ENCODE measurements at regions not wholly inside any gene's neighbourhood (a gene's known extent, or its start where the extent isn't known, plus 50 kb on each side); places are given as distances from the start of the nearest gene placed in this dataset.
"Not testable (repeated sequence)": the region's sequence is repeated elsewhere in the genome, so short reads cannot be mapped to it uniquely, and the experiment has no call there.

DNA sequence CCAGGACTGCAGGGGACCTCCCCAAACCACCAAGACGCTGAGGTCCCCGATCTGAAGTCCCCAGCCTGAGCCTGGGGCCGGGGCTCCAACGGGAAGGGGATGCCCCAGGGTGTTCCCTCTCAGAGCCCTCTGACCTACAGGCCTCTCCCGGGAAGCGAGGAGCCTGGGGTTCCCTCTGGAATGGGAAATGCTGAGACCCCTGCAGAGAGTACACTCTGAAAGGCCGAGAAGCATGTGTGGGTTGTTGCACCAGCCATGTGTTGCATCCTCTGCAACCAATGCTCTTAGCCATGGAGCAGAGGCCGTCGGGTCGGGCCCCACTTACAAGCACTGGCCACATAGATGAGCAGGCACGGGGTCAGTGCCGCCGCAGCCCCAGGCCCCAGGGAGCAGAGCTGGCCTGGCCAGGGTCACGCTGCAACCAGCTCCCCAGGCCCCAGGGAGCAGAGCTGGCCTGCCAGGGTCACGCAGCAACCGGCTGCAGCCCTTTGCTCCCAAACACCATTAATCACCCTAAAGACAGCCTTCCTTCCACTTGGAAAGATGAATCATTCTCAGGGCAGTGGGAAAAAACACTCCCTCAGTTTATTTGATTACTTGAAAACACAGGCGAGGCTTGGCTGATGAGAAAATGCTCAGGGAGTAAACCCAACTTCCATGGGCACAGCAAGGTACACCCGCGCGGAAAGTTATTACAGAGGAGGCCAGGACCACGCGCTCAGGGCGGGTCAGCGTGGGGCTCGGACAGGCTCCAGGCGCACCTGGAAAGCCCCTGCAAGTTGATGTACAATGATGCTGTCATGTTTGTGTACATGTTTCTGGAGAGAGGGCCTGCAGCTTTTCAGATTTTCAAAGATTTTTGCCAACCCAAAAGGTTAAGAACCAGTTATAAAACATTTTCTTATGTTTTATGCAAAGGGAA lies 78.0 kb upstream of the AFDN start:
- no peak overlapping the region for H3K4me3 ChIP-seq (ENCODE audit: low read depth, low read length)

DNA sequence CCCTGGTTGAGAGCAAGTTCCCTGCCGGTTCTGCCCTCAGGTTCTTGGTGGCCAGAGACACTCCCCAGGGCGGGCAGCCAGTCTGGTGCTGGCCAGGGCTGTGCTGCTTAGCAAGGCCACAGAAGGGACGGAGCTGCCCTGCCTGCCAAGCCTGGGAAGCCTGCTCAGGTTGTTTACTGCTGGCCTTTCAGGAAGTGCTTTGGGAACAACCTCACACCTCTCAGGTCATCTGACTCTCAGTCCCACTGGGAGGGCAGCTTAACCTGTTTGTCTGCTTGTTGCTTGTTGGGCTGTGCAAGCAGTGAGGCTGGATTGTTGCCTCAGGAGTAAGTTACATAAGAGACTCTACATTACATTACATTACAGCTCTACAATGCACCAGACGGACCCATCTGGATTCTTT lies 75.8 kb upstream of the AFDN start:
- no peak overlapping the region for H3K4me3 ChIP-seq (ENCODE audit: low read depth, low read length)

DNA sequence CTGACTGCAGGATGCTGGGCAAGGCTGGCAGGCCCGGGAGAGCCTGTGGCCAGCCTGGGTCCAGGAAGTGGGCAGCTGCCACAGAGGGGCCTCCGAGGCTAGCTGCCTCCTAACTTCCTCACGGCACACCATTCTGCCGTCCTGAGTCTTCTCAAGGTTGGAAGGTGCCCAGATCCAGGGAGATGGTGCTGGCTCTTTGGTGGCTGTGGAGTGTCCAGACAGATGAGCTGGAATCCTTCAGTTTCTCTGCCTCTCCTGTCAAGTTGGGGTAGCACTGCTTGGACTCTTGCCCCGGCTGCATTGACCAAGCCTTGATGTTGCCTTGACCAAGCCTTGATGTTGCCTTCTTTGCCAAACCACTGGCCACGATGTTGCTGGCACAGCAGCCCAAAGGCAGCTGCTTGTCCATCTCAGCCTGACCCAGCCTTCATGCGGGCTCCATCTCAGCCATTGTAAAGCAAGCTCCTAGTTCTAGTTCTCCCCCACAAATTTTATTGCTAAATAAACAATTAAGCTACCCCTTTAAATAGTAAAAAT lies 75.1 kb upstream of the AFDN start:
- no peak overlapping the region for H3K4me3 ChIP-seq (ENCODE audit: low read depth, low read length)

DNA sequence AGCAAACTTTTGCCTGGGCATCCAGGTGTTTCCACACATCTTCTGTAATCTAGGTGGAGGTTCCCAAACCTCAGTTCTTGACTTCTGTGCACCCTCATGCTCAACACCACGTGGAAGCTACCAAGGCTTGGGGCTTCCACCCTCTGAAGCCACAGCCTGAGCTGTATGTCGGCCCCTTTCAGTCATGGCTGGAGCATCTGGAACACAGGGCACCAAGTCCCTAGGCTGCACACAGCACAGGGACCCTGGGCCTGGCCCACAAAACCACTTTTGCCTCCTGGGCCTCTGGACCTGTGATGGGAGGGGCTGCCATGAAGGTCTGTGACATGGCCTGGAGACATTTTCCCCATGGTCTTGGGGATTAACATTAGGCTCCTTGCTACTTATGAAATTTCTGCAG lies 73.4 kb upstream of the AFDN start:
- H3K4me3 ChIP-seq (ENCODE audit: low read depth, low read length), result not testable (repeated sequence)

DNA sequence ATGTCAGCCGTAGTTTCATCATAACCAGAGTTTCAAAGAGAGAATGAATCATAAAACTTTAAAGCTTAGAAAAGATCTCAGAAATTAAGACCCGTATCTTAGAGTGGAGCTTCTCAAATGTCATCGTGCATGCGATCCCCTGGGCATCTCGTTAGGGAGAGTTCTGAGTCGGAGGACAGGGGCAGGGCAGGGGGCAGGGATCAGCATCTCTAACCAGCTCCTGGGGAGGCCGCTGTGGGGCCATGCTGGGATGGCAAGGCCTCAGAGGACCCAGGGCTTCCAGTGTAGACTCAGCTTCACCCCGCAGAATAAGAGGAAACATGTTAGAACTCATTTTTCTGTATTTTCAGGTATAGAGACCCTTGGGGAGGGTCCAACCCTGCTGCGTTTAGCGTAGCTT lies 72.0 kb upstream of the AFDN start:
- no peak overlapping the region for H3K4me3 ChIP-seq (ENCODE audit: low read depth, low read length)

DNA sequence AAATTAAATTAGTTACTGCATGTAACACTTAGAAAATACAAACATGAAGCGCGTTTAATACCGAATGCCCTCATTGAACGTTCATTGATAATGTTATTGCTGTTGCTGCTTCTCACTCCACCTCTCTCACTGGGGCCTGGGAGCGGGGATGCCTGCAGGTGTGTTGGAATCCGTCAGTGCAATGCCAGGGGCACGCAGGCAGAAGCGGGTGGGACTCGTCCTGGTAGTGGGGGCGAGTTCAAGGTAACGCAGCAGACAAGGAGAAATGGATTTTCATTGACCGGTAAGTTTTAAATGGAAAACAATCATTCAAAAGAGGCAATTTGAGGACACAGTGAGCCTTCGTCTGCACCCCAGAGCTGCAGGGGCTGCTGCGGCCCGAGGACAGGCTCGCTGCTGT lies 71.2 kb upstream of the AFDN start:
- no peak overlapping the region for H3K4me3 ChIP-seq (ENCODE audit: low read depth, low read length)

DNA sequence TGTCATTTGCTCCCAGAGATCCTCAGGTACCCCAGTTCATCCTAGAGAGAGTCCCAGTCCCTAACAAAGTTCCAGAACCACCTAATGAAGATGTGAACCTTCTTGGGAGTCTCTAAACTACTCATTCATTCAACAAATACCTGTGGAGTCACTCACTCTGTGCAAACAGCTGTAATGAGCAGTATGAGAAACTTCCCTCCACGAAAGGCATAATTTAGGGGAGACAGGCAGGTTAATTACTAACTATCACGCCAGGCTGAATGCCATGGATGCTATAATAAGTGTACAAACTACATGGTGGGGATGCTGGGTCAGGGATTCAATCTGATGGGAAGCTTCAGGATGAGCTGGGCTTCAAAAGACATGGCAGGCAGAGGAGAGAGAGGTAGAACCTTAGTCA lies 70.1 kb upstream of the AFDN start:
- H3K4me3 ChIP-seq (ENCODE audit: low read depth, low read length), result no peak overlapping the region

DNA sequence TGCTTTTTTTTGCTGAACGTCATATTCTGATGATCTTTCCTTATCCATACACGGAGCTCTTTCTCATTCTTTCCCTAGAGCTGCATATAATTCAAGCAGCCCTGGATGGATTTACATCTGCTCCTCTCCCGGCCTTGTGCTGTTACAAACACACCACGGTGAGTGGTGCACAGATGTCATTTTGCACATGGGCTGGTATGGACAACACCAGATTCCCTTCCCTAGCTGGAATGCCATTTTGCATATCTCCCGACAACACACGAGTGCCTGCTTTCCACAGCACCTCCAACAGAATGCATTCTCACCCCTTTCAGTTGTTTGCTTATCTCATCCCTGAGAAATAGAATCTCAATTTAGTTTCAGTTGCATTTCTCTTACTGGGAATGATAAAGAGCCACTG lies 69.5 kb upstream of the AFDN start:
- H3K4me3 ChIP-seq (ENCODE audit: low read depth, low read length), result no peak overlapping the region

DNA sequence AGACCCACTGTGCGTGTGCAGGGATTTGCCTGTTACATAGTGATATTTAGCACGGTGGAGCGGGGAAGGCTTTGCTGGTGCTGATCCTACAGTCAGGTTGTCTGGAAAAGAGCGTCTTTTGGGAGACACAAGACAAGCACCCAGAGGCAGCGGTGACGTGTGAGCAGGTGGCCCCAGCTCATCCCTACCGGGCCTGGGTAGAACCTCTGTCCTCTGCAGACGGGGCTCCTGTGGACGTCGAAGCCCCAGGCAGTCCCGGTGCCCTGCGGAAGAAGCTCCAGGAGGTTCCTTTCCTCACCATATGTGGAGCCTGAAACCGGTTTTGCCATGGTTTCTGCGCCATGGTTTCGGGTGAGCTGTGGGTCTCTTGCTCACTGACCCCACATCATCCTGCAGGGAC lies 68.9 kb upstream of the AFDN start:
- no peak overlapping the region for H3K4me3 ChIP-seq (ENCODE audit: low read depth, low read length)

DNA sequence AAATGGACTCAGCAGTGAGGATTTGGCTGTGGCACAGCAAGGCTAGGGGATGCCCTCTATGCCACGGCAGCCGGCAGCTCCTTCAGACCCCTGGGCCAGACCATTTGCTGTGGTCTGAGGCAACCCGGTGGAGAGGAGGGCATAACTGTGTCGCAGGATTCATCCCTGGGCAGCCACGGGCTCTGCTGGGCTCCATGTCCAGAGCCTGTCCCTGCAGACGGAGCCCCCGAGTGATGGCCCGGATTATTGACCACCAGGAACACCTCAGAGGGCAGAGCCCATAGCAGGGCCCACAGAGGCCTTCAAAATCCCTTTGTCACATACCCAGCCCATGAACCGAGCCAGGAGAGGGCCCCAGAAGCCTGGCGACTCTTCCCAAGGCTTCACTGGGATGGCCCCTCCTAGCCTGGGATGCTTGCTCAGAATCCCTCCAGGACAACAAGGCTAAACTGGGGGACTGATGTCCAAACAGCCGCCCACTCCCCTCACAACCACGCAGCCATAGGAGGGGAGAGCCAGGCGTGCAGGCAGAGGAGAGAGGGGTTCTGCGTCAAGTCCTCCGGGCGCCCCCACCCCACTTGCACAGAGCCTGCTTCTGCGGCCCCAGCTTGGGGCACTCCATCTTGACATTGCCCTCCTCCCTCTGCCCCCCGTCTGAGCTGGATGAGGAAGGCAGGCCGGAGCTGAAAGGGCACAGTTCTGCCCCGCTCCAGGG lies 68.2 kb upstream of the AFDN start:
- no peak overlapping the region for H3K4me3 ChIP-seq (ENCODE audit: low read depth, low read length)

DNA sequence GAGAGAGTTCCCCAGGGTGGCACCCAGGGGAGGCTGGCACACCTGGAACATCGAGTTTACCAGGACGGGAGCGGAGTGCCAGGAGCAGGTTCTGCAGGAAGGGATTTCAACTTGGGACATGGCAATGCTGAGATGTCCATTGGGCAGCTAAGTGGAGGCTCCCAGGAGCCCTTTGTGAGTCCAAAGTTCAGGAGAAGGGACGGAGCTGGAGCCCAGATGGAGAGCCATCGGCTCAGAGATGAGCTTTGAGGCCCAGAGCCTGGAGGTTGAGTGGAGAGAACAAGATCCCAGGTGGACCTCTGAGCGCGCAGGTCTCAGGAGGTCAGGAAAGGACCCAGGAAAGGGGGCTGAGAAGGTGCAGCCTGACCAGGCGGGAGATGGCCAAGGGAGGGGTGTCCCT lies 67.5 kb upstream of the AFDN start:
- H3K4me3 ChIP-seq (ENCODE audit: low read depth, low read length), result no peak overlapping the region

DNA sequence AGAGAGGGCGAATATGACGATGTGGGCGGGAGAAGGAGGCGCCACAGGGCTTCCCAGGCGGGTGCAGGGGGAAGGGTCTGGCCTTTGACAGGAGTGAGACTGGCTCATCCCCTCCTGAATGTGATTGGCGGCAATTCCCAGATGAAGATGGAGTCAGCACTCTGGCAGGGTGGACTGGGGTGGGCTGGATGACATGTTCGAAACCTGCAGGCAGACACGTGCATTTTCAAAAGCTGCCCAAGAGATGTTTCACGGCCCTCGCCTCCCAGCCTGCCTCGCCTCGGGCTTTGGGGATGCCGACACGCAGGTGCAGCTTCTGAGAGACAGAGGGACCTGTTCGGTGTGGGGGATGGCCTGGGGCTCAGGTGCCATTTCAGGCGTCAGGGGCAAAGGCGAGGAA lies 66.8 kb upstream of the AFDN start:
- no peak overlapping the region for H3K4me3 ChIP-seq (ENCODE audit: low read depth, low read length)

DNA sequence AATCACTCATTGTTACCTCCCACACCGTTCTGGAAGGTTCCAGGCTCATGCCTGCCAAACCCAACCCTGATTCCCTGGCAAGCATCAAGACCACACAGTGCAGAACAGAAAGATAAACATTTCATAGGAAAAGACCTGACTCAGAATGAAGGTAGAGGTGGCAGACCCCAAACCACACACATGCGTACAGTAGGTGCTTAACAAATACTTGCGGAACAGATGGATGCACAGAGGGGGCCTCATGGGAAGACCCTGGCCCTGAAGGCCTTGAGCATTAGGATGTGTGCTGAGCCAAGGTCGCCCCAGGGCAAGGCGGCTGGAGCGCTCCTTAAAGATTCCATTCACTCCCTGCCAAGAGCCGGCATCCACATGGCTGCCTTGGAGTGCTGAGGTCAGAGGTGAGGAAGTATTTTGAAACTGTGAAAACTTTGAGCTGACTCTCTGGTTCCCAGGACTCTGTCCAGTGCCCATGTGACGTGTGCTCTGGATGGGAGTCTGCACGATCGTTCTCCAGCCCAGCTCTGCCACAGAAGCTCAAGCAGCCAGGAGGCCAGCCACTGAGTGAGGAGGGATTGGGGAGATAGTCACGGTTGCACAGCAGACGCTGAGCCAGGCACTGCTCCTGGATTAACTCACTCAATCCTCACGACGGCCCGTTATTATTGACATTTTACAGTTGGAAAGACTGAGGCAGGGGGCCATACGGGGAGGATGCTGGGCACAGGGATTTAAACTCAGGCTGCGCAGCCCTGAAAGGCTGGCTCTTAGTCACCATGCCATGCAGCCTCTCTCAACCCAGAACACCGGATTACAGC lies 65.5 kb upstream of the AFDN start:
- no peak overlapping the region for H3K4me3 ChIP-seq (ENCODE audit: low read depth, low read length)

DNA sequence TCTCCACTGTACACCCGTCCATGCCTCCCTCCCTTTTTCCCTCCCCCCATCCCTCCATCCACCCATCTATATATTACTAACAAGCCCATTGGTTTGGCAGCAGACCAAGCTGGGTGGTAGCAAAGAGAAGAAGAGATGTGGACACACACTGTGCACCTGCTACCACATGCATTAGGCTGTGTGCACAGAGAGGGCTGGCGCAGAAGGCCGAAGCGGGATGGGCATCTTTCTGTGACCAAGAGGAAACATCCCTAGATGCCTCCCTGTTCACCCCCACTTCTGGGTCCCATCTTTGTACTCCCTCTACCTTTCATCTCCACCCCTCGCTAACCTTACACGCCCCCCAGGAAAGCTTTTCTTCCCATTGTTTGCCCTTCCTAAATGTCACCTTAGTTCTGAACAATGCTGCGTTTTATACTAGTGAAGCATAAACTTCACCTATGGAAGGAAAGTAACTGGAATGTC lies 64.9 kb upstream of the AFDN start:
- no peak overlapping the region for H3K4me3 ChIP-seq (ENCODE audit: low read depth, low read length)

DNA sequence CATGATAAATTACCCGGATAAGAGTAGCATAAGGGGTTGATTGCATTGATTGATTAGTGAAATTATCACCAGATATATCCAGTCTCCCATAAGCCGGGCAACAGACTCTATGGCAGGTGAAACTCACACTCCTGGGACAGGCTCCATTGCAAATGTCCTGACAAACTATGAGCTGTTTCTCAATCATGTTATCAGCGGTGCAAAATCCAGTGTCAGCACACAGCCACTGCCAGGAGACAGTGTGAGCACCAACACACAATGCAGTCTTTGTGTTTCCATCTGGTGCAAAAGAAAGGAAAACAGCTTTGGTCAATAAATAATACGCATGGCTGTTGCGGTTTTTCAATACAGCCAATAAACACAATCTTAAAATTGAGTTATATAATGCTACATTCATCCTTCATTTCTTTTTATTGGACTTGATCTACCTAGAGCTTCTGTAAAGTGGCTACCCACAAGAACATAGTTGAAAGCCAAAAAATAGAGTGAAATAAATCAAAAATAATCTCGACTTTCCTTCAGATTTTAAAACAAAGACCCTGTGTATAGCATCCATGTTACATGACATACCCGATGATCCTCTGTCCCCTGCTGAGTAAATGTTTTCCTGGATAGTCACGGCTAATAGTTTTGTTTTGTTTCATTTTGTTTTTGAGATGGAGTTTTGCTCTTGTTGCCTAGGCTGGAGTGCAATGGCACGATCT lies 64.3 kb upstream of the AFDN start:
- no peak overlapping the region for H3K4me3 ChIP-seq (ENCODE audit: low read depth, low read length)

DNA sequence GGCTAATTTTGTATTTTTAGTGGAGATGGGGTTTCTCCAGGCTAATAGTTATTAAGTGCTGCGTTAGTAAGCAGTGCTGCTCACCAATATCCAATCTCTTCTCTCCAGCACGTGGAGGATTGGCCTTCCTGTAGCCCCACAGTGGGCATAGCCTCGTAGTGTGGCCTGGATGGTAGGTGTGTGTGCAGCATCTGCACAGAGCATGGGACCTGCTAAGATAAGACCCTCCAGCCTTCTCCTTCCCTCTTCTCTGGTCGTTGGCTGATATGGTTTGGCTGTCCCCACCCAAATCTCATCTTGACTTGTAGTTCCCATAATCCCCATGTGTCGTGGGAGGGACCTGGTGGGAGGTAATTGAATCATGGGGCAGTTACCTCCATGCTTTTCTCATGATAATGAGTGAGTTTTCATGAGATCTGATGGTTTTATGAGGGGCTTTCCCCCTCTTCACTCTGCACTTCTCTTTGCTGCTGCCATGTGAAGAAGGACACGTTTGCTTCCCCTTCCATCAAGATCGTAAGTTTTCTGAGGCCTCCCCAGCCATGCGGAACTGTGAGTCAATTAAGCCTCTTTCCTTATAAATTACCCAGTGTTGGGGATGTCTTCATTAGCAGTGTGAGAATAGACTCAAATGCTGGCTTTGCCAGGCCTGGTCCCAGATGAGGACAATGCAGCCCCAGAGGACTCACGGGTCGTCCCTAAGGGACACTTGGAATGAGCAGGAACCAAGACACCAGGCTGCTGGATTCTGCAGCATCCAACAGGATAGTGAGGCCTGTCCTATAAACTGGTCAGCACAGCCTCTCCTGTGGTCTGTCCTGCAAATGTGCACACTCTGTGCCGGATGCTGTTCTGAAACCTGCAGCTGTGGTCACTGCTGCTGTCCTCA lies 63.4 kb upstream of the AFDN start:
- no peak overlapping the region for H3K4me3 ChIP-seq (ENCODE audit: low read depth, low read length)

DNA sequence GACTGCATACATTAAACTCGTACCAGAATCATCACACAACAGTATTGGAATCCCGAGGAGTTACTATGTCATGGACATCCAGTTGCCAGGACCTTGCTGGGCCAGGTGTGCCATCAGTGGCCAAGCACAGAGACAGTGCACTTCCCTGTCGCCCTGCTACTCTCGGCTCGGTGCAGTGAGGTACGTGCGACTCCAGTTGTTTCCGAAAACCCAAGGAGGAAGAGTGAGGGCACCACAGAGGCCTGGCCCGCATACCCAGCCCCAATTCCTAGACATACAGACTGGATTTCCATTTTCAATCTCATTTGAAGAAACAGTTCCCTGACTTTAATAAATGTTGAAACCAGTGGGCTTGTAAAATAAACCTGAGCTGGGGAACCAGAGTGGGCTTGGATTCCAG lies 62.5 kb upstream of the AFDN start:
- no peak overlapping the region for H3K4me3 ChIP-seq (ENCODE audit: low read depth, low read length)

DNA sequence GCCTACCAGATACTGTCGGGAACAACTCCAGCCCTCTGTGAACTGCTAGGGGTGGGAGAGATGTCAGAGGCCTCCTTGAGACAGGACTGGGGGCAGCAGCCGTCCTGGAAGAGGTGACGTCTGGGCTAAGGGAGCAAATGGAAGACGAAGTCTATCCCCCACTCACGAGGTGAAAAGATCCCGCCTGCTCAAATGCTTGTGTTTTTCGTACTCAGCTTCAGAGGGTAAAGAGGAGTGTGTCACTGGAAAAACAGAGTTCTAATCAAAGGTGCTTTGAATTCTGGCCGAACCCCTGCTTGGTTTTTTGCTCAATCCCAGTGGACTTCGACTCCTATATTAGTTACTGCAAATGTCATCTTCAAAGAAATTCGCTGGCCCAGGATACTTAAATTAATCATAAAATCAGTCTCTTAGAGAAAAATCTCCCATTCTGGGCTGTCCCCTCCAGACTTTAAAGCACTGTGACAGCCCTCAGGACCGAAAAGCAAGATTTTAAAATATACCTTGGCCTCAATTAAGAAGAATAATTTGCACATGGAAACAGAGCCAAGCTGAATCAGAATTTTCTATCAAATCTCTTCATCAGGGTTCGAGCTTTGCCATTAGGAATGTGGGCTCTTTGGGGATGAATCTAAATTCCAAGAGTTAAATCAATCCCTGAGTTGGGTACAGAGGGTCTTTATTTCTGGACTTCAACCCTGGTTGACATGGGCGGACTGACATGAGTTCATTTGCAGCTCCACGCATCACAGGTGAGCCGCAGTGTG lies 61.8 kb upstream of the AFDN start:
- H3K4me3 ChIP-seq (ENCODE audit: low read depth, low read length), result no peak overlapping the region
